Left ventricle myocardium superior (tissue), 1 donor: ENCODE measurements at regions not wholly inside any gene's neighbourhood (a gene's known extent, or its start where the extent isn't known, plus 50 kb on each side); places are given as distances from the start of the nearest gene placed in this dataset.
"Not testable (repeated sequence)": the region's sequence is repeated elsewhere in the genome, so short reads cannot be mapped to it uniquely, and the experiment has no call there.

Experiments used
- ATAC-seq: fragments of 200-7000 bp; cut with Tn5 transposase; one replicate; pipeline ENCODE4 v1.9.1; 2020; ENCODE audit warnings: mild to moderate bottlenecking, moderate library complexity
- DNase-seq: peaks from one replicate; pipeline ENCODE4 v3.0.0-alpha.2; 2020
- intact Hi-C: fragments of 100-400 bp; cut with micrococcal nuclease; formaldehyde crosslinking; loops from one replicate; pipeline ENCODE4 v1.11.0; 2022
- donor health status: DM: no; HTN: yes; CAD: no; lungs with severe emphysema.

DNA sequence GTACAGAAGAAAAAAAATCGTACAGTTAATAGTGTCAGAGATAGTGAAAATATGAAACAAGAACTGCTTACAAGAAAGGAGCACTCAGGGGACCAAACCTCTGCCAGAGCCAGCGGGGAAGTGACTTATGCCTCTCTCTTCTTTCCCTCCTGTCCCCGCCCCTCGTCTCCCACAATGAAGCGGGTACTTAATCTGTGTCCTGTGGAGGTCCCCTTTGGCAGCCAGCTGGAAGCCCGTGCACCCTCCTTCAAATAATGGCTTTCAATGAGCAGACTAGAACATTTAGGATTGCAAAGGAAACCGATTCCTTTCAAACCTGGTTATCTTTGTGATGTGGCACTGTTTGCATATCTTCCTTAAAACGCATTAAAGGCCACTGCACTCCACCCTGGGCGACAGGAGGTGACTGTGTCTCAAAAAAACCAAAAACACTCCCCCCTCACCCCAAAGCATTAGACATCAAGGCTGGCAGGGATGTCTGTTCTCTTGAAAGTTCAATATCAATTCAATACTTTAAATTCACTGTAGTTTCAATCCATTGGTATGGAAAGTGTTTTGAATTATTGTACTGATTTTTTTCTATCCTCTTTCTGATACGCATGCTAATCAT is 51.7 kb downstream of the PPIAL4C start:
- DNase-seq, intact Hi-C loops, ATAC-seq: not testable (repeated sequence)

DNA sequence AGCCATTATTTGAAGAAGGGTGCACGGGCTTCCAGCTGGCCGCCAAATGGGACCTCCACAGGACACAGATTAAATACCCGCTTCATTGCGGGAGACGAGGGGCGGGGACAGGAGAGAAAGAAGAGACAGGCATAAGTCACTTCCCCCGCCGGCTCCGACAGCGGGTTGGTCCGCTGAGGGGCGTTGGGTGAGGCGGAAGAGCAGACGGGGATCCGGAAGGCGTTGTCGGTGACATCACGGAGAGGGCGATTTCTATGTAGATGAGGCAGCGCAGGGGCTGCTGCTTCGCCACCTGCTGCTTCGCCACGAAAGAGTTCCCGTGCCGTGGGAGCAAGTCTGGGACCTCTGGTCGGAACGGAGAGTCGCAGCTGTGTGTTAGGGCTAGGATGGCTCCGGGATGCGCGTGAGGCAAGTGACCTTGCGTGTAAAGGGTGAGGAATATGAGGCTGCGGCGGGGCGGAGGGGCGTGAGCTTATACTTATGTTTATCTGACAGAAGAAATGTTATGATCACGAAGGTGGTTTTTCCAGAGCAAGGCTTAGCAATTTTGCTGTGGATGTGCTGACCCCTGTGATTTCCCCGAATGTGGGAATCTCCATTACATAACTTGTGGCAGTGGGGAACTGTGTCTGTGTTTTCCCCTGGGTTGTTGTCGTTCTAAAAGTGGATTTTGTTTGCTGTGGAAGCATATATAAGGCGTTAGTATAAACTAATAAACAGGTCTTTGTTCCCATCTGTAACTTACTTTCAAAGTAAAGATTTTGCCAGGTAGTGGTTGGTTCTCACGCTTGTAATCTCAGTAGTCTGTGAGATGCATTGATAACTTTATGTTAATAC is 52.9 kb downstream of the PPIAL4C start:
- ATAC-seq, result peak; percentile 99
- intact Hi-C loops, result not testable (repeated sequence)
- peak; percentile 91 for DNase-seq

DNA sequence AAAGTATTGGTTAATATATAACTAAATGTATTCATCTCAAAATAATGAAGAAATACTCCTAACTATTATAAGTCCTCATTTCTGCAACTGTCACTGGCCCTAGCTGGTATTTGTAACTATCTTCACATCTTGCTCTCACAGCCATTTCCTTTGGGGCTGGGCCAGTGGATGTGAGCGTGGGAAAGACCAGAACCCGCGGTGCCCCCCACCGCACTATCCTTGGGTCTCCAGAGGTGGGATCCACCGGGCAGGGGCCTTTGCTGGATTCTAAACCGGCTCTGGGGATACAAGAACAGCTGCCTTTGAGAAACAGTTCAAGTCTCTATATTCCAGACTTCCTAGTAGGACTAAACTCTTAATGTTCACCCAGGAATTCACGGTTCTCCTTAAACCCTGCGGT is 54.8 kb downstream of the PPIAL4C start:
- intact Hi-C loops, DNase-seq, ATAC-seq: not testable (repeated sequence)

DNA sequence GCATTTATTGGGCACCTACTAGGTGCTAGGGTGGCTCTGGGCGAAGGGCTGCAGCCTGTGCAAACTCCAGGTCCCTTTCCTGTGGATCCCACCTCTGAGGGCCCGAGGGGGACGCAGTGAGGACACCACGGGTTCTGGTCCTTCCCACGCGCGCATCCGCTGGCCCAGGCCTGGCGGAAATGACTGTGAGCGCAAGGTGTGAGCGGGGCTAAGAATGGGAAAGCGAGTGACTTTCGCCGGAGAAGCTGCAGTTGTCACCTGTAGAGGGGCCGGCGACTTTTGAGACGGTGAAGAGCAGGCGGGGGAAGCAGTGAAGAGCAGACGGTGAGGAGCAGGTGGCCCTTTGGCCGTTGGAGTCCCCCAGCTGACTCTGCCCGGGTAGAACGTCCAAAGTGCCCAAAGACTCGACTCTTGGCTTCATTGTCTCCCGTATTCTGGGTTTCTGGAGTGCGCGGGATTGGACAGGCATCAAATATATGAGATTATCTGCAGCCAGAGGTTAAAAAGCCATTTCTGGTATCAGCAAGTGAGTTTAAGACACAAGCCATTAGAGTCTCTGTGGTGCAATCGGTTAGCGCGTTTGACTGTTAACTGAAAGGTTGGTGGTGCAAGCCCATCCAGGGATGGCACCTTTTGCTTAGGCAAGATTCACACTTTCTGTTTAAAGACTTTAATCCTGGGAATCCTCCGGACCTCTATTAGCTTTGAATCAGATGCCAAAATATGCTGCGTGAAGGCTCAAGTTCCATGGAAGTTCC is 55.4 kb downstream of the PPIAL4C start:
- ATAC-seq, DNase-seq, intact Hi-C loops: not testable (repeated sequence)

DNA sequence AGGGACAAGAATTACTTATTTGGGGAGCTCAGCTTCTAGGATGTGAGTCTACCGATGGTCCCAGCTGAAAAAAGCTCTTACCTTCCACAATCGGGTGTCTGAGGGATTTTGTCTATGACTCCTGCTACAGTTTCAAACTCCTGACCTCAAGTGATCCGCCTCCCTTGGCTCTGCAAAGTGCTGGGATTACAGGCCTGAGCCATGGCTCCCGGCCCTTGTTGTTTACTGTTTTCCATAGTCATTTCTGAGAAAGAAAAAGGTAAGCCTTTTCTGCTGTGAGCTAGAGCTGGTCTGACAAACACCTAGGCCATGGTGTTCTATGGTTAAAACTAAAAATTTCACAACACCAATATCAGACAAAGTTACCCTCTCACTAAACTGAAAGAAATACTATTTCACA is 57.5 kb downstream of the PPIAL4C start:
- intact Hi-C loops, ATAC-seq: not testable (repeated sequence)

DNA sequence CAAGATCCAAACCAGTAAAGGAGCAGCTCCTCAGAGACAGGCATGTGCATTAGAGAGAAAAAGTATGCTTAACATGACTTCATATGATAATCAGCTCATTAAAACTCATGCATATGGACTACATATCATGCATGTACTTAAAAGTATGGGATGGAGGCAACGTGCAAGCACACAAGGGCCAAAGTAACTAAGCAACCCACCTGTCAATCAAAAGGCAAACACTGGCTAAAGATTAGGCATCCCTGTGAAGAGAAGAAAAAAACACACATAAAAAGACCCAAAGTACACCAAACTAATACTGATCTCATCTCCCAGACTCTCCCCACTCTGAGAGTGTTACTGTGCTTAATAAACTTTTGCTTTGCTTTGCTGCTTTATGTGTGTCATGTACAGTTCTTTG is 61.2 kb downstream of the PPIAL4C start:
- ATAC-seq, intact Hi-C loops: not testable (repeated sequence)

More for the DNA sequence above, 57.5 kb downstream of the PPIAL4C start:
- not testable (repeated sequence) for DNase-seq

DNA sequence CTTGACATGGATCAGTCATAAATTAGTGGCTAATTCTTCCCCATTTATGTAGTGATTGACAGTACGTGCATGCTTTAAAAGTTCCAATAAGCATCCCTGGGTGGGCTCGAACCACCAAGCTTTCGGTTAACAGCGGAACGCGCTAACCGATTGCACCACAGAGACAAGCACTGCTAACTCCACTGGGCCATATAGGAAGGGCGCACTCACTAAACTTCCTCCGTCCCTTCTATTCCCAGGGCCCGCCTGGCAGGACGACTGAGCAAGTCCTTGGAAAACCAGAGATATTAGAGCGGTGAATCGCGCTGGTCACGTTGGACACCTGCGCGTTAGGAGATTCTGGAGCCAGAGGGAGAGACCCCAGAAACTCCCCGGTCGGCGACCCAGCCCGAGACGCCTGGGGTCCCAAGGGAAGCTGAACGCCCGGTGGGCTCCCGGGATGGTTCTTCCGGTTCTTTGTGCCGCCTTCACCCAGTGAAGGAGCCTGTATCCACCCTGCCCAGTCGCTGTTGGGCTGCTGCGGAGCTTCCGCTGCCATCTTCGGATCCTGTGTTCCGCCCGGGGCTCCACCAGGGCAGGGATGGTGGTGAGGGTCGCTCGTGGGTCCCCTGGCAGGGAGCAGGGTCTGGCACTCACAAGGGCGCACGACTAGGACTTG is 62.8 kb downstream of the PPIAL4C start:
- DNase-seq, result not testable (repeated sequence)
- ATAC-seq, result peak; percentile 56

More for the DNA sequence above, 61.2 kb downstream of the PPIAL4C start:
- not testable (repeated sequence) for DNase-seq

DNA sequence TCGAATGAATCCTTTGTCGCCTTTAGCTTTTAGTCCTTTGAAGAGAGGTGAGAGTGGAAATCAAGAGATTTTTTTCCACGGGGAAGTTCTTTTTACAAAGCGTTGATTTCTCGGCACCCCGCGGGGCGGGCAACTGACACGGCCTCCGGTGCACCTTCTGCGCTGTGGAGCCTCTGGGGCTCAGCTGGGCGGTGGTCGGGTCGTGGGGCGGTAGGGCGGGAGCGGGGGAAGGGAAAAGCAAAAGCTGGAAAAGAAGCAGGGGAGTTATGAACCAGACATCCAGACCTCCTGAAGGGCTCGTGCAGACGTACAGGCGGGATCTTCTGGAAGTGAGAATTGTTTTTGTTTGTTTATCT is 63.3 kb downstream of the PPIAL4C start:
- DNase-seq, ATAC-seq, intact Hi-C loops: not testable (repeated sequence)

More for the DNA sequence above, 62.8 kb downstream of the PPIAL4C start:
- intact Hi-C loops, result not testable (repeated sequence)

DNA sequence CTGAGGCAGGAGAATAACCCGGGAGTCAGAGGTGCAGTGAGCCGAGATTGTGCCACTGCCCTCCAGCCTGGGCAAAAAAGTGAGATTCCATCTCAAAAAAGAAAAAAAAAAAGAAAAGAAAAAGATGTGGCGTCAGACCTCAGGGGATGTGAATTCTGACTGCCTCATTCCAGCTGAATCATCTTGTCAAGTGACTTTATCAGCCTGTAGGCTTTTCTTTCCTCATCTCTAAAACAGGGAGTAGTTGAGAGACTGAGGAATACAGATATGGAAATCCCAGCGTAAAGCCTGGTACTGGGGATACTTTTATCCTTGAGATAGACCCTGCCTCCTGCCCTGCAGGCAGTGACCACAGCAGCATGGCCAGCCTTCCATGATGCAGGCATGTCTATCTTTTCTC is 74.1 kb downstream of the PPIAL4C start:
- ATAC-seq, DNase-seq, intact Hi-C loops: not testable (repeated sequence)

DNA sequence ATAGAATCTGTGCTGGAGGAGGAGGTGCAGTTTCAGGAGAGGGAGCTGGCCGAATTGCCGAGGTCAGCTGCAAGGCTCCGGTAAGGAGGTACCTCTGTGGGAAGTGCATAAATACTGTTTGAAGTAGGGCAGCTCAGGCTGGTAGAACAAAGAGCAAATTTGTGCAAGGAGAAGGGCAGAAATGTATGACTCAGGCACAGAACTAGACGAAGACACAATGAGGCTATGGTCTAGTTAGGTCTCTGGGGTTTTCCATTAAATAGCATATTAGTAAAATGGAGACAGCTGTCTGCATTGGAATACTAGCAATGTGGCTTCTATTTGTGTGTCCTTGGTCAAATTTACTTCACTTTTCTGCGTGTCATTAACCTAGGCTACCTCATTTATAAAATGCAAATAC is 74.5 kb downstream of the PPIAL4C start:
- ATAC-seq, DNase-seq, intact Hi-C loops: not testable (repeated sequence)

DNA sequence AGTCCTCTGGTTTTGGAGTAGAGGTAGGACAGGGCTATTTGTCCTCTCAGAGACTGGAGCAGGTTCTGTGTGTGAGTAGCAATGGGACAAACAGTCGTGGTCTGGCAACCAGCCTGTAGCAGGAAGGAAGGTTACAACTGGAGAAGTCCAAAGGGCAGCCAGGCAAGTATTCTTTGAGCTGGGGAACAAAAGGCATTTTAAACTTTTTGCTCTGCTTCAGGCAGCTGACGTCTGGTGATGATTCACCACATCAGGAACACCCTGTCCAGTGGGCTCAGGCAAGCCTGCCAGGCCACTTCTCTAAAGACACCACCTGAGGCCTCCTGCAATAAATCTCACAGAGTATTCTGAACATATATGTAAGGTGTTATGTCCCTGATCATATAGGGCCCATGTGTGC is 81.0 kb downstream of the PPIAL4C start:
- ATAC-seq, intact Hi-C loops: not testable (repeated sequence)
- DNase-seq, result peak; percentile 13

DNA sequence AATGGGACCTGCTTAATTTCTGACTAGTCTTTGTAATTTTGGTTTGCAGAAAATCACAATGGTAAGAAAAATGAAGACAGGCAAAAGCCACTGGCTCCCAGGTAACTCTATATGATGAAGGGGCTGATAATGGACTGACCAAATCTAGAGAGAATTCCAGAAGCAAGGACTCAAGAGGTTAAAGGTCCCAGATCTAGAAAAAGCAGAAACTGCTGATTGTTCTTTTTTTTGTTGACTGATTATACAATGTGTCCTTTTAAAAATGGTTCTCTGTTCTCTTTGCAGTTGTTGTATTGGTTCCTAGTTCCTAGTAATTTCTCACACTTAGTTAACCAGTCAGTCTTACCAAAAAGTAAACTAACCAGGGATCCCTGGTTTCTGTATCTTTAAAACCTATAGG is 81.4 kb downstream of the PPIAL4C start:
- intact Hi-C loops, ATAC-seq, DNase-seq: not testable (repeated sequence)

DNA sequence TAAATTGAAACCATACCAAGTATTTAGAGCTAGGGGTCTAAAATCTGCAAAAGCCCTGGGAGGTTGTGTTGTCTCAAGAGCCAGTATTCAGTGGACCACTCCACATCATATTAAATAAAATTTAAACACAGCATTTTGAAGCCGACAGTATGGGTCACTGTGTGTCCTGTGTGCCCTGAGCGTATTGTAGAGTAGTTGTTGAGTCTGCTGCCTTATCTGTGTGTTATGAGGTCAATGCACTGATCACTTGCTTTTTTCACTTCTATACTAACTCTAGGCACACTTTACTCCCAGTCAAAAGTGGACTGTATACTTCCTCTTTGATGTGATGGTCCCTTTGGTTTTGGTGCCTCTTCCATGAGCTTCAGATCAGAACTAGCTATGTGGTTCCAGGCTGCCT is 81.9 kb downstream of the PPIAL4C start:
- DNase-seq, ATAC-seq, intact Hi-C loops: not testable (repeated sequence)

DNA sequence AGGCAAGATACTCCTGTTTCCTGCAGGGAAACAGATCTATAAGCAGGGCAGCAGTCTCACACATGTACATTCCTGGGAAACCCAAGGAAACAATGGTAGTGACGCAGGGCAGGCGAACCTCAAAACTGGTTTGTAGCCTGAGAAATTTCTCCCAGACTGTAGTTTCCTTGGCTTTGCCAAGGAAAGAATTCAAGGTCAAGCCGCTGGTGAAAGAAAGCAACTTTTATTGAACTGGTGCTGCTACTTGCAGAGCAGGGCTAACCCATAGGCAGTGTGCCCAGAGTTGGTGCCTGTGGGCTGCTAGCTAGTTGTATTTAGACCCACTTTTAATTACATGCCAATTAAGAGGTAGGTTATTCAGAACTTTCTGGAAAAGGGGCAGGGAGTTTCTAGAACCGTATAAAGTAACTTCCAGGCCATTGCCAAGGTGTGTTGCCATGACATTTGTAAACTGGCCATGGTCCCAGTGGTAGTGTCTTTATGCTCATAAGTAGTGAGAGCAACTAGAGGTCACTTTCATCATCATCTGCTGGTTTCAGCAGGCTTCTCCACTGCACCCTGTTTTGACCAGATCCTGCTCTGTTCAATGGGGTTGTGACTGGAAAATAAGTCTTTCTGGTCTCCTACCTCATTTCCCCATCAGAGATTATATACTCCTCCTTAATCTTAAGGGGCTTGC is 89.7 kb downstream of the PPIAL4C start:
- ATAC-seq, intact Hi-C loops, DNase-seq: not testable (repeated sequence)

DNA sequence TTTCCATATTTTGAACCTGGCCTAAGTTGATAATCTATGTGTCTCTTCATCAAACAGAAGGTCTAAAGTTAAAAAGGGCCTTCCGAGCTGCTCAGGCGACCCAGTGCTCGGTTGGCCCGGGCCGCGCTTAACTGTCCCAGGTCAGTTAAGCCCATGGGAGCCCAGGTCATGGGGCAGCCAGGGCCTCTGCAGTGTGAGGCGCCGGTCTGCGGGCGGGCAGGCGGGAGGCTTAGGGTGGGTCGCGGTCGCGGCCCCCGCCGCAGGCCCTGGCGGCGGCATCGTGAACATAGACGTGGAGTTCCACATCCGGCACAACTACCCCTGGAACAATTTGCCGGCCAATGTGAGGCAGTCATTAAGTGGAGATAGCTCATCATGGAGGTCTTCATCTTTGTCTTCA is 91.3 kb downstream of the PPIAL4C start:
- DNase-seq, ATAC-seq, intact Hi-C loops: not testable (repeated sequence)

DNA sequence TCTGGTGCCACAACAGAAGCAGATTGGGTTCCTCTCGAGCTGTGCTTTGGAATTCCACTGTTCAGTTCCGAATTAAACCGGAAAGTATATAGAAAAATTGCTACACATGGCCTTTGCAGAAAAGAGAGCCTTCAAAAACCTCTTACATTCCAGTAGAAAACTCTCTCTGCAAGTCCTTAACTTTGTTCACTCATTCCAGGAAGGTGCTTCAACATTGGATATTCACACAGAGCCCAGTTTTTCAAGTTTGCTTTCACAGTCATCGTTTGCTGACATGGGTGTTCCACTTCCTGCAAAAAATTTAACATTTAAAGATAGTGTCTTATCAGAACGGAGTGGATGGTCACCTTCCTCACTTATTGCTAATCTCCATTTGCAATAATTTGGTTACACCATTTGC is 93.7 kb downstream of the PPIAL4C start:
- DNase-seq, ATAC-seq, intact Hi-C loops: not testable (repeated sequence)

DNA sequence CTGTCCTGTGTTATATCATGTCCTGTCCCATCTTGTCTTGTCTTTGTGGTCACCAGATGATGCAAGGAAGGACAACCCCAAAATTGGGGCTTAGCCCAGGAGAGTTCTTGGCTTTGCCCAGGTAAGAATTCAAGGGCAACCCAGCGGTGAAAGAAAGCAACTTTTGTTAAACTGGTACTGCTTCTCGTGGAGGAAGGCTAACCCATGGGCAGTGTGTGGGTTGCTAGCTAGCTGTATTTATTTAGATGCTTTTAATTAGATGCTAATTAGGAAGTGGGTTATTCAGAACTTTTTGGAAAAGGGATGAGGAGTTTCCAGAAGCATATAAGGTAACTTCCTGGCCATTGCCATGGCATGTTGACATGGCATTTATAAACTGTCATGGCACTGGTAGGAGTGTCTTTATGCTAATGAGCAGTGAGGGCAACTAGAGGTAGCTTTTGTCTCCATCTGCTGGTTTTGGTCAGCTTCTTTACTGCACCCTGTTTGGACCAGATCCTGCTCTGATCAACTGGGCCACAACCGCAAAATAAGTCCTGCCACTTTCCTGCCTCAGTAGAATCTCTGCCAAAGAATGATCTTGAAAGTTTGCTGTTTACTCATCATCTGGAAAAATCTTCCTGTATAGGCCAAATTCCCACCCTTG is 95.8 kb upstream of the FCGR1A start:
- DNase-seq, intact Hi-C loops: not testable (repeated sequence)
- ATAC-seq, result peak; percentile 51

DNA sequence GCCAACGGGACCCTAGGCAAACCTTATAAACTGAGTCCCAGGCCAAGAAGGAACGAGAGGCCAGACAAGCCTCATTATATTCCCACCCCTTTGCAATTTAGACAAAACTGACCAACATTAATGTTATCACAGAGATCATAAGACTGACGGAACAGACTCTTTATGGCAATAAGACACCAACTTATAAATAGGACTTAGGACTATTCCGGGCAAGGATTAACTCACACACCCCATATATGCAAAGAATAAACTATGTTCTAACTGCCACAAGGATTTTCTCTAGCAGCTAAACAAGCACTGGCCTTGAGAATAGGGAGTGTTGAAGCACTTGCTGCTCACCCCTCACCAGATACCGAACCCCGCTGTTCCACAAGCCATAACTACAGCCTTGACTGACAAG is 91.1 kb upstream of the FCGR1A start:
- ATAC-seq, DNase-seq, intact Hi-C loops: not testable (repeated sequence)
